Nephron (organoid): ENCODE measurements at regions not wholly inside any gene's neighbourhood (a gene's known extent, or its start where the extent isn't known, plus 50 kb on each side); places are given as distances from the start of the nearest gene placed in this dataset.

Experiments
- H3K27ac Mint-ChIP-seq, 3 experiments: 2 replicates each; pipeline ENCODE4 v1.8.0; 2020; ENCODE audit warnings: mixed read lengths in 3 of 3, mild to moderate bottlenecking in 2 of 3, moderate library complexity in 1 of 3
- H3K27me3 Mint-ChIP-seq: 2 replicates; pipeline ENCODE4 v1.8.0; 2021; ENCODE audit warnings: low read depth, mild to moderate bottlenecking, moderate library complexity, mixed read lengths
- H3K36me3 Mint-ChIP-seq: 2 replicates; pipeline ENCODE4 v1.8.0; 2020; ENCODE audit warnings: low read depth, mixed read lengths
- H3K4me1 Mint-ChIP-seq: 2 replicates; pipeline ENCODE4 v1.8.0; 2020; ENCODE audit warnings: mixed read lengths
- H3K4me3 Mint-ChIP-seq, 3 experiments: 2 replicates each; pipeline ENCODE4 v1.8.0; 2020; ENCODE audit warnings: mild to moderate bottlenecking in 3 of 3, mixed read lengths in 3 of 3, moderate library complexity in 2 of 3
- H3K9me3 Mint-ChIP-seq: 2 replicates; pipeline ENCODE4 v1.8.0; 2020; ENCODE audit warnings: mixed read lengths
- TF ChIP-seq, protein P1 (sequence below), 3 experiments: fragments of 200-600 bp; sonication (generic); IDR thresholded peaks; one replicate each; pipeline ENCODE4 v1.5.0; 2021; ENCODE audit warnings: antibody characterized with exemption in 3 of 3; ENCODE audit not compliant: unreplicated experiment in 3 of 3

DNA sequence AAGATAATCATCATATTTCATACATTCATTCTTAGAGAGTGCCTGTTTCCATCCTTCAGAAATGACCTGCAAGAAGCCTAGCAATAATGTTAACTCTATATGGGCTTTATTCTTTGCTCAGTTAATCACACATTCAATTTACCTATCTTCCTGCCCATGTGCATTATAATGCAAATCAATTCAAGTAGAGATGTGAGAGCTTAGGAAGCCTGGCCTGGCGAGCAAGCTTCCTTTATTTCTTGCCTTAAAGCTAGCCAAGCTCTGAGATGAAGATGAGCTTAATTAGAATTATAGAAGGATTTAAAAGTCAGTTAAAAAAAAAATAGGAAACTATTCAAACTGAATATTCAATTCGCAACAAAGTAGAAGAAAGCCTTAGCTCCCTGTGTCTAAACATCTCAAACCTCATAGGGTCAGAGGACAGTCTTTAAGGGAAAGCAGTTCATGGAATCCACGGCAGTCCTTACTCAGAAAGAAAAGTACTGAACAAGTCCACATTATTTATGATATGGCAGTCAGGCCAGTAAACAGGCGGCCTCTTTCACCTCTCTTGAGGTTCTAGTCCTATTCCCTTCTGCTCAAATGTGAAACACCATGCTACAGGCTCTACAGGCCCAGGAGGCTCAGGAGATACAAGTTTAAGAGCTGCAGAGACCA, 214.1 kb downstream of the TFEC start:
- Mint-ChIP-seq H3K4me3 (no peak overlapping the region), H3K27ac (no peak overlapping the region), H3K9me3 (no peaks in the 10 kb centered on the region), H3K27me3 (no peaks in the 10 kb centered on the region), H3K4me1 (peaks cover 5% of the 10 kb centered on the region), H3K36me3 (no peaks in the 10 kb centered on the region)
- TF ChIP-seq, protein P1, sequence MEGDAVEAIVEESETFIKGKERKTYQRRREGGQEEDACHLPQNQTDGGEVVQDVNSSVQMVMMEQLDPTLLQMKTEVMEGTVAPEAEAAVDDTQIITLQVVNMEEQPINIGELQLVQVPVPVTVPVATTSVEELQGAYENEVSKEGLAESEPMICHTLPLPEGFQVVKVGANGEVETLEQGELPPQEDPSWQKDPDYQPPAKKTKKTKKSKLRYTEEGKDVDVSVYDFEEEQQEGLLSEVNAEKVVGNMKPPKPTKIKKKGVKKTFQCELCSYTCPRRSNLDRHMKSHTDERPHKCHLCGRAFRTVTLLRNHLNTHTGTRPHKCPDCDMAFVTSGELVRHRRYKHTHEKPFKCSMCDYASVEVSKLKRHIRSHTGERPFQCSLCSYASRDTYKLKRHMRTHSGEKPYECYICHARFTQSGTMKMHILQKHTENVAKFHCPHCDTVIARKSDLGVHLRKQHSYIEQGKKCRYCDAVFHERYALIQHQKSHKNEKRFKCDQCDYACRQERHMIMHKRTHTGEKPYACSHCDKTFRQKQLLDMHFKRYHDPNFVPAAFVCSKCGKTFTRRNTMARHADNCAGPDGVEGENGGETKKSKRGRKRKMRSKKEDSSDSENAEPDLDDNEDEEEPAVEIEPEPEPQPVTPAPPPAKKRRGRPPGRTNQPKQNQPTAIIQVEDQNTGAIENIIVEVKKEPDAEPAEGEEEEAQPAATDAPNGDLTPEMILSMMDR (IDR thresholded peaks at IDR 0.05; ENCODE audit: unreplicated experiment in 3 of 3), result no peak

DNA sequence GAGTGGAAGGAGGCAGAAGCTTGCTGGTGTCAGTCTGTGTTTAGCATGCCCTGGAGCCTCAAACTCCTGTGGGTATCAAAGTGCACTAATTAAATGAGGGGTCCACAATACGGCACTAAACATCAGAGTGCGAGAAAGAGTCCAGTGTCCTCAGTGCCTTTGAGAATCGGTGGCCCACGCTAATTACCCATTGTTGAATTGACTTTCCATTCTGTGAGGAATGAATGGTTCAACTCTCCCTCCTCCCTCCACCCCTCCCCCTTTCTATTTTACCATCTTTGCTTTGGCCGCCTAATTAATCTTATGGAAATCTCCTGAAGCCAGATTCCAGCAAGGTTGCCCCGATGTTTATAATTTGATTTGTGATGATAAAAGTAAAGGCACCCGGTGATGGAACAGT, 217.8 kb downstream of the TFEC start:
- Mint-ChIP-seq H3K36me3 (no peaks in the 10 kb centered on the region), H3K27ac (no peak overlapping the region), H3K9me3 (no peaks in the 10 kb centered on the region), H3K27me3 (no peaks in the 10 kb centered on the region), H3K4me3 (no peak overlapping the region), H3K4me1 (no peaks in the 10 kb centered on the region)
- TF ChIP-seq, protein P1 (IDR thresholded peaks at IDR 0.05; ENCODE audit: unreplicated experiment in 3 of 3), result no peak

DNA sequence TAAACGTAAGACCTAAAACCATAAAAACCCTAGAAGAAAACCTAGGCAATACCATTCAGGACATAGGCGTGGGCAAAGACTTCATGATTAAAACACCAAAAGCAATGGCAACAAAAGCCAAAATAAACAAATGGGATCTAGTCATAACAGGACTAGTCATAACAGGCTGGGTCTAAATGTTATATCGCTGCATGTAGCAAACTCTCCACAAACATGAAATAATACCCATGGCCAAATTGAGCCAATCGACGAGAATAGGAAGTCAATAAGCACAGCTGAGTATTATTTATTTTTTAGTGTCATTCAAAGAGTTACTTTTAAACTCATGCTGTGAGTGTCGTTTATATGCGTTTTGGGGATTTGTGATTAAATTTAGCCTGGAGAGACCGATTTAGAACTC, 225.1 kb downstream of the TFEC start:
- Mint-ChIP-seq H3K4me1 (no peaks in the 10 kb centered on the region), H3K27ac (no peak overlapping the region), H3K9me3 (no peaks in the 10 kb centered on the region), H3K27me3 (peaks cover under 1% of the 10 kb centered on the region), H3K4me3 (no peak overlapping the region), H3K36me3 (no peaks in the 10 kb centered on the region)
- TF ChIP-seq, protein P1 (IDR thresholded peaks at IDR 0.05; ENCODE audit: unreplicated experiment in 3 of 3), result no peak

DNA sequence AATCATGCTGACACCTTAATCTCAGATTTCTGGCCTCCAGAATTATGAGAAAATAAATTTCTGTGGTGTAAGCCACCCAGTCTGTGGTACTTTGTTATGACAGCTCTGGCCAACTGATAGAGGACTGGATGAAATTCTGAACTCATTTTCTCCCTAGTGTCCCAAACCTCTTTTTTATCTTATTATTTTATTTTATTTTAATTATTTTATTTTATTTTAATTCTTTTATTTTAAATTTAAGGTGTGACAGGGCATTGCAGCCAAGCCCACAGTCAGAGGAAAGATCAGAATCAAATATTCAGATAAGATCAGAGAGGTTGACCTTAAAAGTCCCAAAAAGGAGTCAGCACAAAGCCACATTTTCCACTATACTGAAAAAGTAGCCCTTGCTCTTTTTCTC, 228.1 kb downstream of the TFEC start:
- TF ChIP-seq, protein P1 (IDR thresholded peaks at IDR 0.05; ENCODE audit: unreplicated experiment in 3 of 3), result no peak

DNA sequence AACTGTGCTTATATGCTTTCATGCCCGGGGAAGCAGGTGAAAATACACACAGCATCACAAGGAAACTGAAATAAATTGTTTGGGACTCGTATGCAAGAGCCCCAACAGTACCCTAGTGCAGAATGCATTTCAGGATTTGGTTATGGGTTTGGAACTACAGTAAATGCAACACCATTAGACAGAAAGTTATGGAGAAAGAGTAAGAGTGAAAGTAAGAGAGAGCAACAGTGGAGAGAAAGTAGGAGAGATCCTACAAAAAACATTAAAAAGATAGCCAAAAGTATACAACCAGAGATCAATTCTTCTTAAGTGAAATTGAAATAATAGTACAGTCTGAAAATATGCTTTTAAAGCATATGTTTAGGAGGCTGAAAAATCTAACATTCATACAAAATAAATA, 231.1 kb downstream of the TFEC start:
- Mint-ChIP-seq H3K4me3 (no peak overlapping the region), H3K4me1 (no peaks in the 10 kb centered on the region), H3K36me3 (no peaks in the 10 kb centered on the region), H3K27me3 (peaks cover 5% of the 10 kb centered on the region), H3K9me3 (no peaks in the 10 kb centered on the region), H3K27ac (no peak overlapping the region)
- TF ChIP-seq, protein P1 (IDR thresholded peaks at IDR 0.05; ENCODE audit: unreplicated experiment in 3 of 3), result no peak

More for the DNA sequence above, 228.1 kb downstream of the TFEC start:
- peaks cover 5% of the 10 kb centered on the region for H3K27me3 Mint-ChIP-seq
- no peaks in the 10 kb centered on the region for H3K36me3 Mint-ChIP-seq
- no peaks in the 10 kb centered on the region for H3K4me1 Mint-ChIP-seq
- no peaks in the 10 kb centered on the region for H3K9me3 Mint-ChIP-seq
- H3K4me3 Mint-ChIP-seq, result no peak overlapping the region
- H3K27ac Mint-ChIP-seq, result no peak overlapping the region
